PFSK-1 (cell line): ENCODE measurements at regions not wholly inside any gene's neighbourhood (a gene's known extent, or its start where the extent isn't known, plus 50 kb on each side); places are given as distances from the start of the nearest gene placed in this dataset.

ENCODE experiments used
- SIN3A ChIP-seq: IDR thresholded peaks from 2 replicates; pipeline ENCODE4 v1.6.1; 2012; ENCODE audit warnings: mild to moderate bottlenecking, low read length, moderate library complexity, borderline replicate concordance; ENCODE audit not compliant: insufficient read depth
- TAF1 ChIP-seq: IDR thresholded peaks from 2 replicates; pipeline ENCODE4 v1.6.1; 2012; ENCODE audit warnings: low read length, control low read depth, borderline replicate concordance; ENCODE audit not compliant: insufficient read depth
- TF ChIP-seq, protein P1 (sequence below), 2 experiments: IDR thresholded peaks; 2 replicates each; pipeline versions ENCODE4 v1.6.1 to v1.8.0; 2011 to 2012; ENCODE audit warnings: low read depth in 2 of 2, low read length in 2 of 2, control low read depth in 1 of 2, inconsistent platforms in 1 of 2, mild to moderate bottlenecking in 1 of 2, moderate library complexity in 1 of 2; ENCODE audit not compliant: insufficient read depth in 1 of 2

GRCh38 chr14:73787486-73788316 lies 63.9 kb upstream of the PTGR2 start:
- TF ChIP-seq TAF1 (no peak), SIN3A (no peak)
- TF ChIP-seq, protein P1, sequence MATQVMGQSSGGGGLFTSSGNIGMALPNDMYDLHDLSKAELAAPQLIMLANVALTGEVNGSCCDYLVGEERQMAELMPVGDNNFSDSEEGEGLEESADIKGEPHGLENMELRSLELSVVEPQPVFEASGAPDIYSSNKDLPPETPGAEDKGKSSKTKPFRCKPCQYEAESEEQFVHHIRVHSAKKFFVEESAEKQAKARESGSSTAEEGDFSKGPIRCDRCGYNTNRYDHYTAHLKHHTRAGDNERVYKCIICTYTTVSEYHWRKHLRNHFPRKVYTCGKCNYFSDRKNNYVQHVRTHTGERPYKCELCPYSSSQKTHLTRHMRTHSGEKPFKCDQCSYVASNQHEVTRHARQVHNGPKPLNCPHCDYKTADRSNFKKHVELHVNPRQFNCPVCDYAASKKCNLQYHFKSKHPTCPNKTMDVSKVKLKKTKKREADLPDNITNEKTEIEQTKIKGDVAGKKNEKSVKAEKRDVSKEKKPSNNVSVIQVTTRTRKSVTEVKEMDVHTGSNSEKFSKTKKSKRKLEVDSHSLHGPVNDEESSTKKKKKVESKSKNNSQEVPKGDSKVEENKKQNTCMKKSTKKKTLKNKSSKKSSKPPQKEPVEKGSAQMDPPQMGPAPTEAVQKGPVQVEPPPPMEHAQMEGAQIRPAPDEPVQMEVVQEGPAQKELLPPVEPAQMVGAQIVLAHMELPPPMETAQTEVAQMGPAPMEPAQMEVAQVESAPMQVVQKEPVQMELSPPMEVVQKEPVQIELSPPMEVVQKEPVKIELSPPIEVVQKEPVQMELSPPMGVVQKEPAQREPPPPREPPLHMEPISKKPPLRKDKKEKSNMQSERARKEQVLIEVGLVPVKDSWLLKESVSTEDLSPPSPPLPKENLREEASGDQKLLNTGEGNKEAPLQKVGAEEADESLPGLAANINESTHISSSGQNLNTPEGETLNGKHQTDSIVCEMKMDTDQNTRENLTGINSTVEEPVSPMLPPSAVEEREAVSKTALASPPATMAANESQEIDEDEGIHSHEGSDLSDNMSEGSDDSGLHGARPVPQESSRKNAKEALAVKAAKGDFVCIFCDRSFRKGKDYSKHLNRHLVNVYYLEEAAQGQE (IDR thresholded peaks at IDR 0.05; ENCODE audit: insufficient read depth in 1 of 2, low read depth in 2 of 2, low read length in 2 of 2) = no peak
